ENCODE measurements at regions not wholly inside any gene's neighbourhood (a gene's known extent, or its start where the extent isn't known, plus 50 kb on each side); places are given as distances from the start of the nearest gene placed in this dataset.

GRCh38 chr2:204437815-204438756, 107.2 kb upstream of the PARD3B start (continued):
- TF ChIP-seq PRDM15 (CRISPR knock-in tag; IDR thresholded peaks at IDR 0.05) (no peak), ATF5 (CRISPR knock-in tag; IDR thresholded peaks at IDR 0.05; ENCODE audit: low read depth) (no peak; the same call in 1 of the 2 replicates), SAFB2 (CRISPR knock-in tag; IDR thresholded peaks at IDR 0.05; ENCODE audit: borderline replicate concordance, low read depth) (no peak), ZSCAN22 (CRISPR knock-in tag; IDR thresholded peaks at IDR 0.05) (no peak), HNF4A (CRISPR knock-in tag; IDR thresholded peaks at IDR 0.05) (peak; percentile 80), ZMYM4 (CRISPR knock-in tag; IDR thresholded peaks at IDR 0.05) (peak; percentile 75), ZNF710 (CRISPR knock-in tag; IDR thresholded peaks at IDR 0.05; ENCODE audit: borderline replicate concordance) (peak; percentile 91), ZNF513 (CRISPR knock-in tag; conservative IDR thresholded peaks at IDR 0.05) (no peak), EHMT2 (IDR thresholded peaks at IDR 0.05; ENCODE audit: borderline replicate concordance, low read depth, low read length) (no peak), ZNF460 (CRISPR knock-in tag; IDR thresholded peaks at IDR 0.05; ENCODE audit: borderline replicate concordance) (no peak), ZNF747 (CRISPR knock-in tag; IDR thresholded peaks at IDR 0.05; ENCODE audit: borderline replicate concordance) (peak; percentile 57; the same call in 1 of the 2 replicates), HOXA3 (CRISPR knock-in tag; IDR thresholded peaks at IDR 0.05) (peak; percentile 68; the same call in 1 of the 2 replicates), ZSCAN30 (CRISPR knock-in tag; IDR thresholded peaks at IDR 0.05) (peak; percentile 68; the same call in 1 of the 2 replicates), ZNF816 (CRISPR knock-in tag; IDR thresholded peaks at IDR 0.05; ENCODE audit: borderline replicate concordance) (peak; percentile 21; the same call in 1 of the 2 replicates), ZNF331 (CRISPR knock-in tag; IDR thresholded peaks at IDR 0.05) (peak; percentile 39; the same call in 1 of the 2 replicates), POLR2AphosphoS5 (IDR thresholded peaks at IDR 0.05; ENCODE audit: low read depth, low read length) (no peak)
